HG02938 (cell line): ENCODE measurements at regions not wholly inside any gene's neighbourhood (a gene's known extent, or its start where the extent isn't known, plus 50 kb on each side); places are given as distances from the start of the nearest gene placed in this dataset.
A peak's percentile ranks its signal among the peaks of the same experiment; 100 is the strongest.

Source experiments
- ATAC-seq: cut with Tn5 transposase; IDR thresholded peaks from one replicate; pipeline ENCODE4 v1.9.1; 2021; ENCODE audit warnings: mild to moderate bottlenecking, moderate library complexity; ENCODE audit not compliant: unreplicated experiment

DNA sequence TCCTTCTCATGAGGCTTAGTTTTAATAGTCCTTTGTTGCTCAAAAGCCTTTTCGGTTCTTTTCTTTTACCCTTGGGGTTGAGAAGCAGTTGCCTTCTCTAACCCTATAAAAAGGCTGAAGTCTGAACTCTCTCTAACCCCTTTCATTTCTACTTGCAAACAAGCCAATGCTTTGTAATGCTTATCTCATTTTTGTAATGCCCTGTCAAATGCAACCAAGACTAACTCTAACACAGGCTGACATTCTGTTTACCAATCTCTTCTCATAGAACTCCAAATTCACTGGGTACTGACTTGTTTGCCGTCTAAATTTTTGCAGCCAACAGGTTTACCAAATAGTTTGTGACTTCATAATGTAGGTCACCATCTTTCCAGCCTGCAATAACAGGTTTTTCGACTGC, 233.9 kb upstream of the SNX7 start:
- ATAC-seq, result no peak

DNA sequence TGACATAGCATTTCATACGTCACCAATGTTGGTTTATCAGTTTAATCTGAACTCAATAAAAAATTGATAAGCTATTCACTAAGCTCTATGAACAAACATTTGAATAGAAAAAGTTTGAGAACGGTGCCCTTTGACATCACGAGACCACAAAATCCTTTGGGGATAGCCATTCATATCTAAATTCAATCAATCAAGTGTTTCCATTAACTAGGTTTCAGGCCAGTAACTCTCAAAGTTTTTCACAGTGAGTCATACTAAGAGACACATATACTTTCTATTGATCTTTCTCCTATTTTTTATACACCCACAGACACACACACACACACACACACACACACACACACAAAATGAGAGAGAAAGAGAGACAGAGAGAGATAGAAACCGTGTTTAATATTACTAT, 235.4 kb upstream of the SNX7 start:
- ATAC-seq, result no peak

GRCh38 chr1:98422816-98423215, 238.7 kb upstream of the SNX7 start:
- no peak for ATAC-seq

DNA sequence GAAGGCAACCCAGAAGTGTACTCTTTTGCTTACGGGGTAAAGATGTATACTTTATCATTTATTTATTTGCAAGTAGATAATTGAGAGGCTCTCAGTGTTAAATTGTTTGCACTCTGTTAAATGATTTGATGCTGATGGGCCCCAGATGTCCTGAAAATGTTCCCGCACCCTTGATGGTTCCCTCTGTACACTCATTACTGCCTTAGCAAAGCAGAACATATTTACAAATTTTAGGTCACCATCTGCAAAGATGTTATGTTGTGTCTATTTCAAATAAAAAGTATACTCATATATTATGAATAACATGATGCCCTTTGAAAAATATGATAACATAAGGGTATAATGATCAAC, 240.5 kb upstream of the SNX7 start:
- ATAC-seq, result no peak

DNA sequence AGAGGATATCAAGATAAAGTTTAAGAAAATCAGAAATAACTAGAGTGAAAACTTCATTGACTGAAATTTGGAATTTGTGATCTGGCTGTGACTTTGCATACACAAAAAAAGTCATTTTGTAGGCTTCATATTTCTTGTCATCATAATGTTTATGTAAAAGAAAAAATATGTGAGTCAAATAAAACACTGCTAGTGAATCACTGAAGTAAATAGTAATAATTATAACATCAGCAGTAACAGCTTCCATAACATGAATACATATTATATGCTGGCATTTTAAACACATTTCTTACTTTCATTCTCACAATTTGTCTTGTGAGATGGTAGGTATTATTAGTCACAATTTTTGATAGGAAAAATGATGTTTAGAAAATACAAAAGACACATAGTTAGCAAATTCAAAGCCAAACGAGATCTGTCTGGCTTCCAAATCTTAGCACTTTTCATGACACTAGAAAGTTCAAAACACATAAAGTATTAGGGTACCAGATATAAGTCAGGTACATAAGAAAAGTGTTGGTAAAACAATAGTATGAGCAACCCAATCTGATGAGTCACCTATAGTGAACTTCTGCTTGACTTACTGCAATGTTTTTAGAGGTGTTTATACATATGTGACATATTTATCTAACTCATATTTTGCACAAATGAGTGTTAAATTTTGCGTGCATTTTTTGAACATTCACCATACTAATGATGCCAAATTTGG, 241.0 kb upstream of the SNX7 start:
- ATAC-seq, result no peak

- ATAC-seq, result no peak
Observed at GRCh38 chr1:98417820-98418219, 243.7 kb upstream of the SNX7 start.

DNA sequence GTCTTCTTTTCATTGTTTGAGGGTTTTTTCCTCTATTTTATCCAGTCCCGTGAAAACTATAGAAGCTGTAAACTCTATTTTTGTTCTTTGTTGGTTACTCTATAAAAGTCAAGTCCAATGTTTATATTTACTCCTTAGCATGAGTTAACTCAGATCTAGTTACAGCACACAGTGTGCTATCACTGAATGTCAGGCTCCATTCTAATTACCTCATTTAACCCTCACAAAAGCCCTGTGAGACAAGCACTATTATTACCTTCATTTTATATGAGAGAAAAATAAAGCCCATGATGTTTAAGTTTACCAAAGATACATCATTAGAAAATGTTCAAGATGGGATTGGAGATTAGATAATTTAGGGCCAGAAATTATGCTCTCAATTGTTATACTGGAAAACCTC, 251.4 kb upstream of the SNX7 start:
- ATAC-seq, result no peak

GRCh38 chr1:98406352-98407088, 255.0 kb upstream of the SNX7 start:
- ATAC-seq, result no peak

DNA sequence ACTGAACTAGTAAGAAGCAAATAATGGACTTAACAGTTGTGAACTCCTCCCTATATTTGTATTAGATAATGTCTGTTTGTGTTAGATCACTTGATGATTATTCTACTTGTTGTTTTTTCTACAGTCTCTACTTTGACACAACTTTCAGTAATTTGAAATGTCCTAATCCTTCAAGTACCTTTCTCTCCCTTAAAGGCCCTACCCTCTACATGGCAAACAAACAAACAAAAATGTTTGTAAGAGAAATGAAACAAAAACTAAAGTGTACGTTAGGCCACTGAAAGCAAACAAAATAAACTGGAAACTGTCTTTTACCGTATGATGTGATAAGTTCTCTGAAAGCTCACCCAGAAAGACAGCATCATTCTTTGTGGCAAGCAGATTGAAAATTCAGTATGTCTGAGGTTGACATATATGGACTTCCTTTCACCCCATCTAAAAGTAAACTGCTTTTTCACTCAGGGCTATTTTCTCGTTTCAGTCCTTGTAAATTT, 255.9 kb upstream of the SNX7 start:
- peak; percentile 82 for ATAC-seq

DNA sequence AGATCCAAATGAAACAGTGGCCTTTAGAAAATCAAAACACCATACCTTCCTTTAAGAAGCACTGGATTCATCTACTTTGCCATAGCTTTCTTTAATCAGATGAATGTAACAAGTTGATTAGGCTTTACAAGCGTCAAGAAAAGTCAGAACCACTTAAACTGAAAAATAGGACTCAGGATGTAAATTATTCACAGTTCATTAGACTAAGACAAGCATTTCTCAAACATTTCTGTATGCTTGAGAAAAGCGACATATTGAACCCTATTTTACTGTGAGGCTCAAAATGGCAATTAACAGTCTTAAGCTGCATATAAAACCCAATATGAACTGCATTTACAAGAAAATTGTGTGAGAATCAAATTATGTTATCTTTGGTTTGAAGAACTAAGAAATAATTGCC, 256.7 kb upstream of the SNX7 start:
- ATAC-seq, result no peak

DNA sequence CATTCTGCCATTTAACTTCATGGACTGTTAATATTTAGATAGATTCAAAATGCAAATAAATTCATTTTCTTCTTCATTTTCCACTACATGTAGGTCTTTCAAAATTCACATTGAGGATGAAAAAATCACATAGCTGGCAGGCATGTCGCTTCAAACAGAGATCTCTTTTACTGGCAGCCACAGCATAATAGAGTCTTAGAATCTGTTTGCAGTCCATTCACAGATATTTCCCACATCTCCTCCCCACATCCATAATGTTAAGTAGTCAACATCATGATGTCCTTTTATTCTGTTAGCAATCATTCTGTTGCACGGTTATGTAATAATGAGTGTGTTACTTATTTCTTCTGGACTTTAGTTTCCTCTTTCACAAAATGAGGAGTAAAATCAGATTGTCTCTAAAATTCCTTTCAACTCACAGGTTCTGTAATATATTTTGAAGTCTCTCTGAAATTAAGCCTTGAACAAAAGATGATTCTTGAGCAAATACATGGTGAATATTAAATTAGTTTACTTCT, 257.5 kb upstream of the SNX7 start:
- no peak for ATAC-seq

DNA sequence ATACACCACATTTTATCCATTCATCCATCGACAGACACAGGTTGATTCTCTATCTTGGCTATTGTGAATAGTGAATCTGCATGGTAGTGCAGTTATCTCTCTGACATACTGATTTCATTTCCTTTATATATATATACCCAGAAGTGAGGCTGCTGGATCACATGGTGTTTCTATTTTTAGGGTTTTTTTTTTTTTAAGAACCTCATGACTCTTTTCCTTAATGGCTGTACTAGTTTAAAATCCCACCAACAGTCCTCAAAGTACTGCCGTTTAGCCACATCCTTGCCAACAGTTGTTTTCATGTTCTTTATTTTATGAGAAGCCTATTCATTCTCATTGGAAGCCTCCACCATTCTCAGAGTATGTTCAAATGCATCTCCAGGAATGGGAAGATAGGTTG, 258.7 kb upstream of the SNX7 start:
- ATAC-seq, result no peak

GRCh38 chr1:98400446-98400845, 261.1 kb upstream of the SNX7 start:
- no peak for ATAC-seq

DNA sequence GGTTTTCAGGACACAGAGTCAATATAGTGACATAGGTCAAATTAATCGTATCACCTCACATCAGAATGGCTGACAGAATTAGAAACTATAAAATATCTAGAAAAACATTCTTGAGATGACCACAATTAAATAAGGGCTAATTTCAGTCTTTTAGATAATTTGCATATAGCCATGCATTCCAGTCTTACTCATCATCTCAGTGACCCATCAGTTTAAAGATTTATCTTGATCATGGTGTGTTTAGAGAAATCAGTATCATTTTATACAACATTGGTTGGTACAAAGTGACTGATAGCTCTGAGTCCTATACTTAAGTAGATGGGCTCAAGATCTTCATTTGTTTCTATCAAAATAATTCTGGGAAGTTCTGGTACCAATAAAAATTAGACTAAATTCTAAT, 262.3 kb upstream of the SNX7 start:
- ATAC-seq, result no peak

DNA sequence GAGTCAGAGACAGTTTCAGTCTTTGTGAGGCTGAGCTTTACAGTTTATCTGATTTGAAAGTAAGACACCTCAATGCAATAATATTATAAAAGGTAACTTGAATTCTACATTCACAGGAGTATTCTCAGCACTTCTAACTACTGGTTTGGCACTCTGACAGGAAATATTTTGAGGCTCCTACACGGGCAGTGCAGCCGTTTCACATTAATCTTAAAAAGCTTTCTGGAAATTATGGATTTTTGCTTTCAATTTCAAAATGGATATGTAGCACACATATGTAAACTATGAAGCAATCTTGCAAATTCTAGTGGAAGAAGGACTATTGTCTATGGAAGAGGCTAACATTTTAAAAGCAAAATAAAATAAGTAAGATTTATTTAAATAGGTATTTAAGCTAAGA, 262.9 kb upstream of the SNX7 start:
- ATAC-seq, result no peak

GRCh38 chr1:98398092-98398491, 263.4 kb upstream of the SNX7 start:
- no peak for ATAC-seq

- no peak for ATAC-seq
Observed at GRCh38 chr1:98393719-98394118, 267.8 kb upstream of the SNX7 start.

- ATAC-seq, result no peak
Observed at GRCh38 chr1:98391175-98391574, 270.3 kb upstream of the SNX7 start.

DNA sequence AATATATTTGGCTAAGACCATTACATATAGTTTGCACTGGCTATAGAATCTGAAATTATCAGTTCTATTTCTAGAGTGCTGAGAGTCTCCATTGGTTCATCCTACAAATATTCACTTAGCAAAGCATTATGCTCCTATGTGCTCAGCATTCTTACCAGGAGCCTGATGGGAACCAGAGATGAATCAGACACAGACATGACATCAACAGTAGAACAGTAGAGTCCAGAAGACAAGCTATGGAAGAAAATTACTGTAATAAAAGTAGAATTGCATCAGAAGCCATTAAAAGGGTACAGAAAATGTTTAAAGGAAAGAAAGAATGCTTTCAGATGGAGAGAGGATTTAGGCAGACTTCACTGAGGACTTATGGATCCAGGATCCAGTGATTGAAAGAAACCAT, 271.7 kb upstream of the SNX7 start:
- no peak for ATAC-seq

DNA sequence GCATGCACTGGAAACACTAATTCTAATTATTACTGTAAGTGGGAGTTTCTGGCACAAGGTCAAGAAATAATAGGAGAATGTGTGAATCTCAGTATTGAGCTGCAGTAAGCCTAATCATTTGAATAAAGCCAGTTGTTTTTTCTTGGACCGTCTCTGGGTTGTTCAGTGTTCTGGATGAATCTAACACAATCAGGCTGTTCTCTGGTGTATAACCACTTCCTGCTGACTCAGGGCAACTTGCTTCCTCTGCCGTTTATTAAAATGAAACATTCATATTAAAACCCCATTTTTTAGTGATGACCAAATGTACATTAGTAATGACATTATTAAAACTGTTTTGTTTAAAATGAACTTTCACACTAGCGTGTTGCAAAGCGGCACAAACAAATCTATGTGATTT, 273.1 kb upstream of the SNX7 start:
- ATAC-seq, result peak; percentile 79

DNA sequence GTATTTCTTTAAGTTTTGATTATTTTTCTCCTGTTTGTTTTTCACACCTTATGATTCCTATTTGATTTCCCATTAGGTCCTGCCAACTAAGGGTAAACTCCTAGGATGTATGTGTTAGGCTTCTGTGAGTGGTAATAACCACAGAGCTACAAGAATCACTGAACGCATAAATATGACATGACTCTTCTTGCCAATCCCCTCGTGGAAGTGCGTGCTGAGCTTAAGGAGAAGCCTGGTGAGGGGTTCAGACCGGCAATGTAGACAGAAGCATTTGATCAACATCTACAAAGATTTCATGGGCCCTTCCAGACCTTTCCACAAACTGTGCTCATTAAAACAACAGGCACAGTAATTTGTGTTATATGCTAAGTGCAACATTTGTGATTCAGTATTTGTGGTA, 273.8 kb upstream of the SNX7 start:
- ATAC-seq, result no peak

DNA sequence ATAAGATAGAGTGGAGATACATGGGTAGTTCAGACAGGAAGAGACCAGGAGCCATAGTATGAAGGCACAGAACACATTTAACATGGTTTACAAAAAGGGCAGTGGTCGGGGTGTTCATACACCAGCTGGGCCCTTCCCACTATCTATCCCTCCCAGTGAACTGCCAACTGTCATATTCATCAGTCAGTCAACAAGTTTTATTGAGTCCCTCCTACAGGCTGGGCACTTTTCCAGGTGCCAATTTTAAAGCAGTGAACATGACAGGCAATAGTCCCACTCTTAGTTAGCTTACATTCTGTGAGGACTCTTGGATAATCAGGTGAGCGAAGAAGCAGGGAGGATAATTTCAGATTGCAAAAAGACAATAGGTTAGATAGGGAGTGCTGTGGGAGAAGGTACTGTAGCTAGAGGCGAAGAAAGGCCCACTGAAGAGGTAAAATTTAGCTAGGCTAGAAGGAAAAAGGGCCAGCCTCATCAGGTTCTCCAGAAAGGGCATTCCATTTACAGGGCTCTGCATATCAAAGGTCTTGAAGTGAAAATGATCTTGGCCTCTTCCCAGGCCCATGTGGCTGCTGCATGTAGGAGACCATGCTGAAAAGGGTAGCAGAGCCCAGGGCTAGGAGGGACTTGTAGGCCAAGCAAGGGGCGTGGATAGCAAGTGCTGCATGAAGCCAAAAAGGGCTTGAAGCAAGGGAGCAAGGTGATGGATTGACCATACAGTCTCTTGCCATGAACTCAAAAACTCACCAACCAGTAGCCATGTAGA, 274.7 kb upstream of the SNX7 start:
- no peak for ATAC-seq
